VCaP (cell line): ENCODE measurements at regions not wholly inside any gene's neighbourhood (a gene's known extent, or its start where the extent isn't known, plus 50 kb on each side); places are given as distances from the start of the nearest gene placed in this dataset.

Experiments used
- H3K27ac ChIP-seq: fragments of 450-650 bp; 2 replicates; pipeline ENCODE4 v1.5.1; 2017
- TF ChIP-seq, protein P1 (sequence below): fragments of 450-650 bp; conservative IDR thresholded peaks from 2 replicates; pipeline ENCODE4 v1.5.1; 2017; ENCODE audit warnings: mild to moderate bottlenecking, moderate library complexity

DNA sequence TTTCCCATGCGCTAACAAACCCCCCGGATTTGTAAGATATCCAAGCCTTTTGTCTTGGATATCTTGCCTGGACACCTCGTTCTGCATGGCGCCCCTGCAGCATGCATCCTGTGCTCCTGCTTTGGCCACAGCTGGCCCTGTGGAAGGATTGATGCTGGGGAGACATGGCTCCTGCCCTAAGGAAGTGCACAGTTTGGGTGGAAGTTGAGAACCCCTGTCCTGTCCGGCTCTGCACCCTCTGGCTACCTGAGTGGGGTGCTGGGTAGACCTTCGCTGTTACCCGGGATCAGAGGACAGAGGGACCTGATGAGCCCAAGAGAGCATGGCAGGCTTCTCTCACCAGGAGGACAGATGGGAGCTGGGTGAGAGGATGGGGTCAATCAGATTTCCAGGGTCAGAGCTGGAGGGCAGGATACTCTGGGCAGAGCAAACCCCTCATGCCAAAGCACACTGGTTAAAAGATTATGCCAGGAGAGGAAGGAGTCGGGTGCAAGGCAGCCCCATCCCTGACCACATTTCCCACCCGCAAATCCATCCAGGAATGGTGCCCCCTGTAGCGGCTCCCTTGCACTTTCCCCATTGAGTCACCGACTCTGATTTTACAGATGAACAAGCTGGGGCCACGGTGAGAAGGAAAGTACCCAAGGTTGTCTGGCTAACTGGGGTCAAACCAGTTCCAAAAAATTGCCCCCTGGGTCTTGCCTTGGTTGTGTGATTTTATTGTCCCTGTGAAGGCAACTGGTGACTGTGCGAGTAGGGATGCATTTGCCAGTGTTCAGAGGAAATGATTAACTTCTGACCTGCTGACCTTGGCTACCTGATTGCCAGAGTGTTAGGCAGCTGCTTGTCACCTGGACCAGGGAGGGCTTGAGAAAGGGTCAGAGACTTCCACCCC, 290.1 kb upstream of the ZMIZ1 start:
- no peak overlapping the region for H3K27ac ChIP-seq
- TF ChIP-seq, protein P1, sequence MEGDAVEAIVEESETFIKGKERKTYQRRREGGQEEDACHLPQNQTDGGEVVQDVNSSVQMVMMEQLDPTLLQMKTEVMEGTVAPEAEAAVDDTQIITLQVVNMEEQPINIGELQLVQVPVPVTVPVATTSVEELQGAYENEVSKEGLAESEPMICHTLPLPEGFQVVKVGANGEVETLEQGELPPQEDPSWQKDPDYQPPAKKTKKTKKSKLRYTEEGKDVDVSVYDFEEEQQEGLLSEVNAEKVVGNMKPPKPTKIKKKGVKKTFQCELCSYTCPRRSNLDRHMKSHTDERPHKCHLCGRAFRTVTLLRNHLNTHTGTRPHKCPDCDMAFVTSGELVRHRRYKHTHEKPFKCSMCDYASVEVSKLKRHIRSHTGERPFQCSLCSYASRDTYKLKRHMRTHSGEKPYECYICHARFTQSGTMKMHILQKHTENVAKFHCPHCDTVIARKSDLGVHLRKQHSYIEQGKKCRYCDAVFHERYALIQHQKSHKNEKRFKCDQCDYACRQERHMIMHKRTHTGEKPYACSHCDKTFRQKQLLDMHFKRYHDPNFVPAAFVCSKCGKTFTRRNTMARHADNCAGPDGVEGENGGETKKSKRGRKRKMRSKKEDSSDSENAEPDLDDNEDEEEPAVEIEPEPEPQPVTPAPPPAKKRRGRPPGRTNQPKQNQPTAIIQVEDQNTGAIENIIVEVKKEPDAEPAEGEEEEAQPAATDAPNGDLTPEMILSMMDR = no peak

DNA sequence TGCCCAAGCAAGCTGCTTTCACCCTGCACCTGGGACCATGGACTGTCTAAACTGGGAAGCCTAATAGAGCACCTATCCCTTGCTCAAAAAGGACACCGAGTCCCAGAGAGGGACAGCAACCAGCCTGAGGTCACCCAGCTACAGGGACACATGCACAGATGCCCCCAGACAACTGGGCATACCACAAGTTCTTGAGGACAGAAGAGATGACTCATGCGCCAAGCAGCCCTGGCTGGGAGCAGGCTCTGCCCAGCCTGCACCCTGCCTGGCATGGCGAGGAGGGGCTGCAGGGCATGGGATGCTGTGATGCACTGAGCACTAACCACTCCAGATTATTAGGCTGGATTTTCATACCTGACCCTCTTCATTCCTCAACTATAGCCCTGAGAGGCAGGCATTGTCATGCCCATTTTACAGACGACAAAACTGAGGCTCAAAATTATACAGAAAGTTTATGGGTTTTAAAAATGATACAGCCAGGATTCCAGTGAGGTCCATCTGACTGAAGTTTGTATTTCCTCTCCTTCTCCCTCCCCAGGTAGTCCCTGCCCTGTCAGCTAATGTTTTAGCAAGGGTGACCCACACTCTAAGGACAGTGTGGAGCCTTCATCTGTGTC, 289.3 kb upstream of the ZMIZ1 start:
- H3K27ac ChIP-seq = no peak overlapping the region
- TF ChIP-seq, protein P1 = no peak

DNA sequence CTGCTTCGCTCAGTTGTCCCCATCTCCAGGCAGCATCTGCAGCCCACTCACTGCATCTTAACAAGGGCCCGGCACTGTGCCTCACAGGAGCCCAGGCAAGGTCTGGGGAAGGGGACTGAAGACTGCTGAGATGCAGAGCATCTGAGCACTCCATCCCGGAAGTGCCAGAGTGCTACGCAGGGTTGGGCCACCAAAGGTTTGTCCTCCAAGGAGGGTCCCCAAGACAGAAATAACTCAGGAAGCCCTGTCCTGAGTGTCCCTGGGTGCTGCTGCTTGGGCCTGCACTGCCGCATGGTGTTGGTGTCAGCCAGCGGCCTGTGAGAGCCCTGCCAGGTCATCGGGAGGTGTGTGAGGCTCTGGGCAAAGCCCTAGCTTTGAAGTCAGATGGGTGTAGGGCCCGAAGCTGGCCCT, 288.2 kb upstream of the ZMIZ1 start:
- no peak overlapping the region for H3K27ac ChIP-seq
- TF ChIP-seq, protein P1 = no peak

DNA sequence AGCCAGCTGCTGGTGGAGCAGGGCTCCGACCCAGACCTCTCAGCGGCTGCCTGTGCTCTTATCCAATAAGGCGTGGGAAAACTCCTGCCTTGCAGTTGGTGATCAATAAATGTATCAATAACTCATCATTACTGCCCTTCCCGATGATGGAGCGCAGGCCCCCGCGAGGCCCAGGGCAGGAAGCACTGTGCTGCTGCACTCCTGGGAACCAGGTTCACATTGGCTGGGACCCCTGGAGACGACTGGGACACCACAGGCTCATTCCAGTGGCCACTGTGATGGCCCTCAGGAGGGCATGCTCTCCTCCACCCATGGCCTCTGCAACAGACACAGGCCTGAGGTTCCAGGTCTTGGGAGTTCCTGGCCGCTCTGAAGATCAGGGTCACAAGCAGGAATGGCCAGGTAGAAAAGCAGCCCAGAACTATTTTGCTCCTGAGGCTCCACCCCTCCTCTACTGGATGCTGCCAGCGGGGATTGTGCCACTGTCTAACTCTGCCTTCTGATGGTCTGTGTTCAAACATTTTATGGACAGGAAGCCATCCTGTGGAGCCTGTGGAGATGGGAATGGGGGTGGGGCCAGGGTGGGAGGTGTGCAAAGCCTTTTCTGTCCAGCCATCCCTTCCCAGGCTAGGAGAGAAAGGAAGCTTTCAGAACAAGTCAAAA, 287.4 kb upstream of the ZMIZ1 start:
- TF ChIP-seq, protein P1 = no peak
- H3K27ac ChIP-seq = no peak overlapping the region

DNA sequence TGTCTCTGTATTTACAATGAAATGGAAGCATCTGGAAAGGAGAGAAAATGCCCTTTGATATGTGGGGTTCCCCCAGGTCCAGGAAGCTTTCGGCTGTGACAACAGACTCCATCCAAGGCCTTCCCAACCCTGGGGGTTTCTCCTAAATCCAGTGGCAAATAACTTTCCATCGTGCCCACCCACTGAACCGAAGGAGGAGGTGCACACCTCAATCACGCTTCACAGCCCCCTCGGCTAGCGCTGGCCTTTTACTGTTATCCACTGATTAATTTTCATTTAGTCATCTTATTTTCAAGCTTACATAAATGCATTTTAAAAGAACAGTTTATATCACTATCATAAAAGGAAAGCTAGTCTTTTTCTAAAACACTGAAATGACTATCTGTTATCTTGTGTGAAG, 286.8 kb upstream of the ZMIZ1 start:
- TF ChIP-seq, protein P1 = no peak

DNA sequence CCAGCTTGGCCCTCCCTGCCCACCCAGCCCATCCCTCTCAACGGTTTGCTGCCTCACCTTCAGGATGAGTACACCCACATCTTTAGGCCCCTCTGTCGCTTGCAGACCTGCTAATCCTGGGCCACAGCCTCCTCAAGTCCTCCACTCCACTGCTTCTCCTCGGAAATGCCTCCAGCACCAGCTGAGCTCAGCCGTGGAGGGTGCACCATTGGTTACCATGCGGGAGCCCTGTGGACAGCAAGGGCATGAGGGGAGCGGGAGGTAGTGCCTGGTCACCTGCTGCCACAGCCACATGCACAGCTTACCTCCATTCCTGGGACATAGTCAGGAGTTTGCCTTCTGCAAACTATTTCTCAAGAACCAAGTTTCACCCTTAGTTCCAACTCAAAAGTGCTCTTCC, 286.3 kb upstream of the ZMIZ1 start:
- H3K27ac ChIP-seq = no peak overlapping the region
- TF ChIP-seq, protein P1 = no peak

More for the DNA sequence above, 286.8 kb upstream of the ZMIZ1 start:
- no peak overlapping the region for H3K27ac ChIP-seq

DNA sequence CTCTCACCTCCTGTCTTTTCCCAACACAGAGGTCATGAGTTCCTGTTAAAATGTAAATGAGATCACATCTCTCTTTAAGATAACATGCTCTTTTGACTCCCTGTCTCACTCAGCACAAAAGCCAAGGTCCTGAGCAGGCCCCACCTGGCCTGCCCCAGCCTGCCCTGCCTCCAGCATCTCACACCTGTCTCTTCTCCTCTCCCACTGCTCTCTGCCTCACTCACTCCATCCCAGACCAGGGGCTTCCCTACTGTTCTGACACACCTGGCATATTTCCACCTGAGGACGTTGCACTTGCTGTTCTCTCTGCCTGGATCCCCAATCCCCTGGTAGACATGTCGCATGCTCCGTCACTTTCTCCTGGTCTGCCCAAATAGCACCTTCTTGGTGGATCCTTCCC, 285.0 kb upstream of the ZMIZ1 start:
- TF ChIP-seq, protein P1 = no peak
- H3K27ac ChIP-seq = no peak overlapping the region
